ENCODE measurements at regions not wholly inside any gene's neighbourhood (a gene's known extent, or its start where the extent isn't known, plus 50 kb on each side); places are given as distances from the start of the nearest gene placed in this dataset.
"Not testable (repeated sequence)": the region's sequence is repeated elsewhere in the genome, so short reads cannot be mapped to it uniquely, and the experiment has no call there.

- no peak for ATAC-seq (replicated peaks)
- H3K27me3 Mint-ChIP-seq = peaks cover 30% of the 10 kb centered on the region
- no peaks in the 10 kb centered on the region for H3K36me3 Mint-ChIP-seq (ENCODE audit: low read depth)
- H3K4me1 Mint-ChIP-seq = no peaks in the 10 kb centered on the region
- H3K27ac Mint-ChIP-seq = no peak overlapping the region
- H3K4me3 Mint-ChIP-seq = no peak overlapping the region
- H3K9me3 Mint-ChIP-seq = no peaks in the 10 kb centered on the region
Observed at GRCh38 chr11:134724106-134724778, 312.2 kb upstream of the B3GAT1 start.

- H3K4me3 Mint-ChIP-seq; H3K4me1 Mint-ChIP-seq; H3K9me3 Mint-ChIP-seq; H3K27ac Mint-ChIP-seq; ATAC-seq (replicated peaks); H3K36me3 Mint-ChIP-seq (ENCODE audit: low read depth): not testable (repeated sequence)
- peaks cover 38% of the 10 kb centered on the region for H3K27me3 Mint-ChIP-seq
Observed at GRCh38 chr11:134720691-134721070, 308.6 kb upstream of the B3GAT1 start.

- ATAC-seq (replicated peaks); H3K4me1 Mint-ChIP-seq; H3K9me3 Mint-ChIP-seq; H3K4me3 Mint-ChIP-seq; H3K36me3 Mint-ChIP-seq (ENCODE audit: low read depth); H3K27ac Mint-ChIP-seq: not testable (repeated sequence)
- H3K27me3 Mint-ChIP-seq = peaks cover 33% of the 10 kb centered on the region
Observed at GRCh38 chr11:134719940-134720690, 308.1 kb upstream of the B3GAT1 start.

- no peaks in the 10 kb centered on the region for H3K9me3 Mint-ChIP-seq
- no peaks in the 10 kb centered on the region for H3K4me1 Mint-ChIP-seq
- H3K4me3 Mint-ChIP-seq = no peak overlapping the region
- peaks cover 29% of the 10 kb centered on the region for H3K27me3 Mint-ChIP-seq
- H3K36me3 Mint-ChIP-seq (ENCODE audit: low read depth) = no peaks in the 10 kb centered on the region
- no peak overlapping the region for H3K27ac Mint-ChIP-seq
- ATAC-seq (replicated peaks) = no peak
Observed at GRCh38 chr11:134719397-134719796, 307.4 kb upstream of the B3GAT1 start.

GRCh38 chr11:134716582-134716981 lies 304.5 kb upstream of the B3GAT1 start:
- no peak overlapping the region for H3K27ac Mint-ChIP-seq
- ATAC-seq (replicated peaks) = no peak
- H3K4me1 Mint-ChIP-seq = no peaks in the 10 kb centered on the region
- no peak overlapping the region for H3K4me3 Mint-ChIP-seq
- H3K36me3 Mint-ChIP-seq (ENCODE audit: low read depth) = no peaks in the 10 kb centered on the region
- peaks cover 23% of the 10 kb centered on the region for H3K27me3 Mint-ChIP-seq
- H3K9me3 Mint-ChIP-seq = no peaks in the 10 kb centered on the region

GRCh38 chr11:134714021-134714656 lies 302.1 kb upstream of the B3GAT1 start:
- Mint-ChIP-seq H3K9me3 (no peaks in the 10 kb centered on the region), H3K27me3 (peaks cover 23% of the 10 kb centered on the region), H3K27ac (no peak overlapping the region), H3K4me3 (no peak overlapping the region), H3K36me3 (ENCODE audit: low read depth) (no peaks in the 10 kb centered on the region), H3K4me1 (no peaks in the 10 kb centered on the region)
- no peak for ATAC-seq (replicated peaks)

GRCh38 chr11:134712228-134713145 lies 300.4 kb upstream of the B3GAT1 start:
- H3K27ac Mint-ChIP-seq = no peak overlapping the region

GRCh38 chr11:134711588-134711987 lies 299.5 kb upstream of the B3GAT1 start:
- Mint-ChIP-seq H3K4me3 (no peak overlapping the region), H3K36me3 (ENCODE audit: low read depth) (no peaks in the 10 kb centered on the region), H3K9me3 (no peaks in the 10 kb centered on the region), H3K27ac (no peak overlapping the region), H3K4me1 (no peaks in the 10 kb centered on the region), H3K27me3 (peaks cover 13% of the 10 kb centered on the region)
- ATAC-seq (replicated peaks) = no peak

More at GRCh38 chr11:134712228-134713145, 300.4 kb upstream of the B3GAT1 start:
- no peak for ATAC-seq (replicated peaks)
- peaks cover 20% of the 10 kb centered on the region for H3K27me3 Mint-ChIP-seq
- H3K9me3 Mint-ChIP-seq = no peaks in the 10 kb centered on the region
- H3K4me3 Mint-ChIP-seq = no peak overlapping the region
- H3K4me1 Mint-ChIP-seq = no peaks in the 10 kb centered on the region
- H3K36me3 Mint-ChIP-seq (ENCODE audit: low read depth) = no peaks in the 10 kb centered on the region

- Mint-ChIP-seq H3K4me1 (no peaks in the 10 kb centered on the region), H3K9me3 (no peaks in the 10 kb centered on the region), H3K36me3 (ENCODE audit: low read depth) (no peaks in the 10 kb centered on the region), H3K27ac (no peak overlapping the region), H3K4me3 (no peak overlapping the region), H3K27me3 (peaks cover 9% of the 10 kb centered on the region)
- no peak for ATAC-seq (replicated peaks)
Observed at GRCh38 chr11:134710861-134711407, 298.9 kb upstream of the B3GAT1 start.

- no peak for ATAC-seq (replicated peaks)
- H3K36me3 Mint-ChIP-seq (ENCODE audit: low read depth) = no peaks in the 10 kb centered on the region
- H3K4me3 Mint-ChIP-seq = no peak overlapping the region
- peaks cover 6% of the 10 kb centered on the region for H3K27me3 Mint-ChIP-seq
- no peak overlapping the region for H3K27ac Mint-ChIP-seq
- no peaks in the 10 kb centered on the region for H3K9me3 Mint-ChIP-seq
- no peaks in the 10 kb centered on the region for H3K4me1 Mint-ChIP-seq
Observed at GRCh38 chr11:134705858-134706257, 293.8 kb upstream of the B3GAT1 start.

GRCh38 chr11:134702827-134703226 lies 290.8 kb upstream of the B3GAT1 start:
- no peaks in the 10 kb centered on the region for H3K4me1 Mint-ChIP-seq
- no peaks in the 10 kb centered on the region for H3K36me3 Mint-ChIP-seq (ENCODE audit: low read depth)
- no peaks in the 10 kb centered on the region for H3K9me3 Mint-ChIP-seq
- H3K27me3 Mint-ChIP-seq = peaks cover 14% of the 10 kb centered on the region
- no peak overlapping the region for H3K4me3 Mint-ChIP-seq
- H3K27ac Mint-ChIP-seq = no peak overlapping the region
- ATAC-seq (replicated peaks) = no peak

GRCh38 chr11:134701564-134702165 lies 289.6 kb upstream of the B3GAT1 start:
- H3K9me3 Mint-ChIP-seq = no peaks in the 10 kb centered on the region

GRCh38 chr11:134700101-134700640 lies 288.1 kb upstream of the B3GAT1 start:
- H3K4me3 Mint-ChIP-seq = no peak overlapping the region
- peaks cover 14% of the 10 kb centered on the region for H3K27me3 Mint-ChIP-seq
- H3K9me3 Mint-ChIP-seq = no peaks in the 10 kb centered on the region
- no peak for ATAC-seq (replicated peaks)
- H3K36me3 Mint-ChIP-seq (ENCODE audit: low read depth) = no peaks in the 10 kb centered on the region
- no peak overlapping the region for H3K27ac Mint-ChIP-seq
- no peaks in the 10 kb centered on the region for H3K4me1 Mint-ChIP-seq

More at GRCh38 chr11:134701564-134702165, 289.6 kb upstream of the B3GAT1 start:
- Mint-ChIP-seq H3K4me1 (no peaks in the 10 kb centered on the region), H3K27me3 (peaks cover 14% of the 10 kb centered on the region), H3K36me3 (ENCODE audit: low read depth) (no peaks in the 10 kb centered on the region), H3K4me3 (no peak overlapping the region), H3K27ac (no peak overlapping the region)
- ATAC-seq (replicated peaks) = no peak
